Uterus (tissue), 2 donors: ENCODE measurements at regions not wholly inside any gene's neighbourhood (a gene's known extent, or its start where the extent isn't known, plus 50 kb on each side); places are given as distances from the start of the nearest gene placed in this dataset.
"Not testable (repeated sequence)": the region's sequence is repeated elsewhere in the genome, so short reads cannot be mapped to it uniquely, and the experiment has no call there.

ENCODE experiments used
- CTCF ChIP-seq, 4 experiments: fragments of 200-600 bp in 2 of 4; fragments of 450-650 bp in 2 of 4; sonication (generic) in 2 of 4; IDR thresholded peaks; one replicate each; pipeline ENCODE4 v1.5.1; 2016 to 2019; ENCODE audit warnings: antibody characterized with exemption in 4 of 4, mild to moderate bottlenecking in 2 of 4, moderate library complexity in 1 of 4
- POLR2A ChIP-seq, 2 donors: fragments of 450-650 bp; IDR thresholded peaks; one replicate each; pipeline ENCODE4 v1.6.1; 2016; ENCODE audit warnings: antibody characterized with exemption in 2 of 2, mild to moderate bottlenecking in 1 of 2, moderate library complexity in 1 of 2

- TF ChIP-seq POLR2A, CTCF (IDR thresholded peaks at IDR 0.05): not testable (repeated sequence)
These were observed 64.1 kb upstream of the ABLIM1 start for GRCh38 chr10:114722136-114722535.
